ENCODE measurements at regions not wholly inside any gene's neighbourhood (a gene's known extent, or its start where the extent isn't known, plus 50 kb on each side); places are given as distances from the start of the nearest gene placed in this dataset.

DNA sequence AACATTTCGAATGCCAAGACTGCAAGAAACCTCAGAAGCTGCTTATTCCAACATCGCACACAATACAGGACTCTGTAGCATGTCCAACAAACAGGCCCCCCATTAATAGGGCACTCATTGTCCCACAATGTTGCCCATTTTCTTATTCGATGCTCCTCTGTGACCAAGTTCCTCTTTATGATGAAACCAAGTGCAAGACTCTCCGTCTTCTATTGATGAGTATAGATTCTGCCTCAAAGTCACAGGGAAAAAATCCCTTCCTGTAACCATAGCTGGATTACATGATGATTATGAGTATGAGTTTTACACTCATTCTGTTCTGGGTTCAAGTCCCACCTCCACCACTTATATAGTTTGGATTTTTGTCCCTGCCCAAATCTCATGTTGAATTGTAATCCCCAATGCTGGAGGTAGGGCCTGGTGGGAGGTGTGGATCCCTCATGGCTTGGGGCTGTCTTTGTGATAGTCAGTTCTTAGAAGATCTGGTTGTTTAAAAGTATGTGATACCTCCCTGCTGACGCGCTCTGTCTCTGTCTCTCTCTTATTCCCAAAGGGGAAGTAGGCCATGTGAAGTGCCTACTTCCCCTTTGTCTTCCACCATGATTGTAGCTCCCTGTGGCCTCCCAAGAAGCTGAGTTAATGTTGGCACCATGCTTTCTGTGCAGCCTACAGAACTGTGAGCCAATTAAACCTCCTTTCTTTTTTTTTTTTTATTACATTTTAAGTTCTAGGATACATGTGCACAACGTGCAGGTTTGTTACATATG, 148.7 kb downstream of the OSR1 start:
- Histone ChIP-seq H3K4me1 (ENCODE audit: low read length) (0 out of 2 replicates have a peak, but pooled peaks cover 2% of the 10 kb centered on the region), H3K79me2 (ENCODE audit: low read length) (no peaks in the 10 kb centered on the region), H3K4me3 (ENCODE audit: low read length) (no peak overlapping the region), H3K4me2 (ENCODE audit: low read length) (no peak overlapping the region), H3K9me3 (ENCODE audit: insufficient read depth, low read length) (no peaks in the 10 kb centered on the region), H4K20me1 (ENCODE audit: insufficient read depth, low read length) (no peaks in the 10 kb centered on the region), H3K9ac (ENCODE audit: low read length) (no peak overlapping the region), H3K27me3 (ENCODE audit: low read depth, low read length) (no peaks in the 10 kb centered on the region), H3K27ac (ENCODE audit: low read length) (no peak overlapping the region), H3K36me3 (replicated peaks; ENCODE audit: low read depth, low read length) (no peaks in the 10 kb centered on the region), H2AFZ (ENCODE audit: low read depth, low read length) (no peak overlapping the region)
- TF ChIP-seq, protein P1, sequence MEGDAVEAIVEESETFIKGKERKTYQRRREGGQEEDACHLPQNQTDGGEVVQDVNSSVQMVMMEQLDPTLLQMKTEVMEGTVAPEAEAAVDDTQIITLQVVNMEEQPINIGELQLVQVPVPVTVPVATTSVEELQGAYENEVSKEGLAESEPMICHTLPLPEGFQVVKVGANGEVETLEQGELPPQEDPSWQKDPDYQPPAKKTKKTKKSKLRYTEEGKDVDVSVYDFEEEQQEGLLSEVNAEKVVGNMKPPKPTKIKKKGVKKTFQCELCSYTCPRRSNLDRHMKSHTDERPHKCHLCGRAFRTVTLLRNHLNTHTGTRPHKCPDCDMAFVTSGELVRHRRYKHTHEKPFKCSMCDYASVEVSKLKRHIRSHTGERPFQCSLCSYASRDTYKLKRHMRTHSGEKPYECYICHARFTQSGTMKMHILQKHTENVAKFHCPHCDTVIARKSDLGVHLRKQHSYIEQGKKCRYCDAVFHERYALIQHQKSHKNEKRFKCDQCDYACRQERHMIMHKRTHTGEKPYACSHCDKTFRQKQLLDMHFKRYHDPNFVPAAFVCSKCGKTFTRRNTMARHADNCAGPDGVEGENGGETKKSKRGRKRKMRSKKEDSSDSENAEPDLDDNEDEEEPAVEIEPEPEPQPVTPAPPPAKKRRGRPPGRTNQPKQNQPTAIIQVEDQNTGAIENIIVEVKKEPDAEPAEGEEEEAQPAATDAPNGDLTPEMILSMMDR (IDR thresholded peaks at IDR 0.05; ENCODE audit: low read depth, low read length): no peak
- TF ChIP-seq EZH2phosphoT487 (IDR thresholded peaks at IDR 0.05; ENCODE audit: low read depth): no peak

DNA sequence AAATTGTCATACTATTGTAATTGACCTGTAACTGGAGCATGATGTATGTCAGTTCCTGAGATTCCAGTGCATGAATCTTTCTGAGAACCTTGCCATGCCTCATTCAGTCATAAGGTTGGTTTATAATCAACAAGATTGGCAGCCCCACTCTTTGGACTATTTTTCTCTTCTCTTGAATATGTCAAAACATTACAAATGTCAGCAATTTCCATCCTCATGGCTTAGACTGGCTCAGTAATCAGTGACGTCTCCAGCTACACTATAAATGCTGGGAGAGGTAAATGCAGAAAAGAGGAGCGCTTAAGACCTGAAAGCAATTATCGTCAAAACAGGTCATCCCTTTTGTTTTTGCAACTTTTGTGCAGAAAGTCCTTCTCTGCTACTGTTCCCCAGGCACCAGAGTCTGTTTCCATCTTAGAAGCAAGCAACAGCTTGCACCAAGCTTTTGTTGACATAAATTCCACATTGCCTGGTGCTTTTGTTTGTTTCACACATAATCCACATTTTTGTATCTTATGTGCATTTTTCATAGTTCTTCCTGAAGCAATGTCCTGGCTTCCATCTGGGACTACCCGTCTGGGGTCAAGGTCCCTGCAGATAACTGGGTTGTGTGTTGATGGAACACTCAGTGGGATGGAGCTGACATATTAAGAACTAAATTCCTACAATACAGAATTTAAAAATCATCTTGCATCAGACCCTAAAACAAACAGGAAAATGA, 149.8 kb downstream of the OSR1 start:
- TF ChIP-seq, protein P1 (IDR thresholded peaks at IDR 0.05; ENCODE audit: low read depth, low read length): no peak
- TF ChIP-seq EZH2phosphoT487 (IDR thresholded peaks at IDR 0.05; ENCODE audit: low read depth): no peak
- Histone ChIP-seq H3K4me2 (ENCODE audit: low read length) (no peak overlapping the region), H3K27me3 (ENCODE audit: low read depth, low read length) (no peaks in the 10 kb centered on the region), H3K79me2 (ENCODE audit: low read length) (no peaks in the 10 kb centered on the region), H3K36me3 (replicated peaks; ENCODE audit: low read depth, low read length) (no peaks in the 10 kb centered on the region), H3K9me3 (ENCODE audit: insufficient read depth, low read length) (no peaks in the 10 kb centered on the region), H3K4me3 (ENCODE audit: low read length) (no peak overlapping the region), H3K9ac (ENCODE audit: low read length) (no peak overlapping the region), H2AFZ (ENCODE audit: low read depth, low read length) (no peak overlapping the region), H4K20me1 (ENCODE audit: insufficient read depth, low read length) (no peaks in the 10 kb centered on the region), H3K4me1 (ENCODE audit: low read length) (0 out of 2 replicates have a peak, but pooled peaks cover 2% of the 10 kb centered on the region), H3K27ac (ENCODE audit: low read length) (no peak overlapping the region)

DNA sequence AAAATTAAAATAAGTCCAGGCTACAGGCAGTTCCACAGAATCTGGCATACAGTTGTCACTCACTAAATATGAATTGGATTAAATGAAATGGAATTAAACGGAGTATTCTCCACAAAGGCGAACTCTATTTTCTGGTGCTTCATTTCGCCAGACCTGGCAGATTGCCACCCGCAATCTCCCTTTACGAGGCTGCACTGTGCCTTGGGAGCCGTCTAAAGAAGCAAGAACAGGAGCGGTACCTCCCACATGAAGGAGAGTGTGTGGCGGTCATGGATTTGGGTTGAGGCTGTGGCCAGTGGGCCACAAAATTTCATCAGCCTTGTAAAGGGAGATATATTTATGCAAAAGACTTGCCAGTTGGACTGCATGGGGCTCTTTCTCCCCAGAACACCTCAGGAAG, 151.0 kb downstream of the OSR1 start:
- TF ChIP-seq, protein P1 (IDR thresholded peaks at IDR 0.05; ENCODE audit: low read depth, low read length): no peak
- TF ChIP-seq EZH2phosphoT487 (IDR thresholded peaks at IDR 0.05; ENCODE audit: low read depth): no peak
- Histone ChIP-seq H3K9ac (ENCODE audit: low read length) (no peak overlapping the region), H3K36me3 (replicated peaks; ENCODE audit: low read depth, low read length) (no peaks in the 10 kb centered on the region), H3K4me1 (ENCODE audit: low read length) (0 out of 2 replicates have a peak, but pooled peaks cover 2% of the 10 kb centered on the region), H3K79me2 (ENCODE audit: low read length) (no peaks in the 10 kb centered on the region), H3K4me3 (ENCODE audit: low read length) (no peak overlapping the region), H4K20me1 (ENCODE audit: insufficient read depth, low read length) (no peaks in the 10 kb centered on the region), H3K27ac (ENCODE audit: low read length) (no peak overlapping the region), H2AFZ (ENCODE audit: low read depth, low read length) (no peak overlapping the region), H3K9me3 (ENCODE audit: insufficient read depth, low read length) (no peaks in the 10 kb centered on the region), H3K27me3 (ENCODE audit: low read depth, low read length) (no peaks in the 10 kb centered on the region), H3K4me2 (ENCODE audit: low read length) (no peak overlapping the region)

DNA sequence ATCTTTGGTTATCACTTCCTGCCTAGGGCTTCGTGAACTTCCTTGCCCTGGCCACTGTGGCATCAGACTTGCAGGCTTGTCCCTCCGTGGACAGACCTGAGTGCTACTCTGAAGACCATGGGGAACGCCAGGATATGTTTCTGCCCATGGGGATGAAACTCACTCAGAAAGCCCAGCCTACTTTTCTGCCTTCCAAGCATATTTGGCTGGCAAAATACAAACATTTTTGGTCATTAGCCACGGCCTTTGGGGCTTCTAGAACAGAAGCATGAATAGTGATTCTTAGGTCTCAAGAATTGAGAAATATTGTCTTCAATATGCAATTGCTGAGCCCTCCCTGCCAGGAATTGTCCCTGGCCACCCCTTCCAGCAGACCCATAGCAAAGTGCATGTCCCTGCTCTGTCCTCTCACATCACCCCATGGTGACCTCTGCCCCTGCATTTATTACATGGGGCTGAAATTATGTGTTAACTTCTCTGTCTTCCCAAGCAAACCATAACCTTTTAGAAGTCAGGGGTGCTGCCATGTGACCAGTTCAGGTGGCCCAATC, 152.4 kb downstream of the OSR1 start:
- no peak overlapping the region for H2AFZ ChIP-seq (ENCODE audit: low read depth, low read length)
- H4K20me1 ChIP-seq (ENCODE audit: insufficient read depth, low read length): no peaks in the 10 kb centered on the region
- no peaks in the 10 kb centered on the region for H3K27me3 ChIP-seq (ENCODE audit: low read depth, low read length)
- H3K27ac ChIP-seq (ENCODE audit: low read length): no peak overlapping the region
- 0 out of 2 replicates have a peak, but pooled peaks cover 2% of the 10 kb centered on the region for H3K4me1 ChIP-seq (ENCODE audit: low read length)
- no peak overlapping the region for H3K4me3 ChIP-seq (ENCODE audit: low read length)
- H3K79me2 ChIP-seq (ENCODE audit: low read length): no peaks in the 10 kb centered on the region
- H3K9me3 ChIP-seq (ENCODE audit: insufficient read depth, low read length): no peaks in the 10 kb centered on the region
- H3K9ac ChIP-seq (ENCODE audit: low read length): no peak overlapping the region
- no peaks in the 10 kb centered on the region for H3K36me3 ChIP-seq (replicated peaks; ENCODE audit: low read depth, low read length)
- no peak for TF ChIP-seq EZH2phosphoT487 (IDR thresholded peaks at IDR 0.05; ENCODE audit: low read depth)
- TF ChIP-seq, protein P1 (IDR thresholded peaks at IDR 0.05; ENCODE audit: low read depth, low read length): no peak
- H3K4me2 ChIP-seq (ENCODE audit: low read length): no peak overlapping the region
